HepG2 (cell line): ENCODE measurements at regions not wholly inside any gene's neighbourhood (a gene's known extent, or its start where the extent isn't known, plus 50 kb on each side); places are given as distances from the start of the nearest gene placed in this dataset.
A peak's percentile ranks its signal among the peaks of the same experiment; 100 is the strongest.

Experiments
- BATF2 ChIP-seq: sonication (generic); formaldehyde crosslinking; IDR thresholded peaks from 2 replicates; pipeline ENCODE4 v1.8.0; 2022; ENCODE audit warnings: mild to moderate bottlenecking, missing genetic modification reagents, moderate library complexity
- DNMT3B ChIP-seq: conservative IDR thresholded peaks from 2 replicates; pipeline ENCODE4 v1.6.1; 2016; ENCODE audit warnings: missing biosample characterization, control low read depth
- DPF2 ChIP-seq: sonication (generic); formaldehyde crosslinking; IDR thresholded peaks from 2 replicates; pipeline ENCODE4 v1.4.0; 2020; ENCODE audit warnings: mild to moderate bottlenecking, low read depth, missing genetic modification reagents, borderline replicate concordance
- FOXM1 ChIP-seq: sonication (generic); formaldehyde crosslinking; IDR thresholded peaks from 2 replicates; pipeline ENCODE4 v1.5.0; 2020; ENCODE audit warnings: missing genetic modification reagents
- GLMP ChIP-seq: sonication (generic); formaldehyde crosslinking; IDR thresholded peaks from 2 replicates; pipeline ENCODE4 v1.9.0; 2021; ENCODE audit warnings: missing genetic modification reagents, mild to moderate bottlenecking, borderline replicate concordance
- HOXA9 ChIP-seq: sonication (generic); formaldehyde crosslinking; IDR thresholded peaks from 2 replicates; pipeline ENCODE4 v1.8.1; 2022; ENCODE audit warnings: missing genetic modification reagents, mild to moderate bottlenecking, moderate library complexity, borderline replicate concordance
- MED1 ChIP-seq: sonication (generic); formaldehyde crosslinking; IDR thresholded peaks from 2 replicates; pipeline ENCODE4 v1.4.0; 2020; ENCODE audit warnings: missing genetic modification reagents
- NFYB ChIP-seq: sonication (generic); formaldehyde crosslinking; IDR thresholded peaks from 2 replicates; pipeline ENCODE4 v1.4.0; 2020; ENCODE audit warnings: missing genetic modification reagents
- NR0B2 ChIP-seq: sonication (generic); formaldehyde crosslinking; IDR thresholded peaks from 2 replicates; pipeline ENCODE4 v1.4.0; 2020; ENCODE audit warnings: mild to moderate bottlenecking, missing genetic modification reagents
- RNF2 ChIP-seq: fragments of 450-650 bp; conservative IDR thresholded peaks from 2 replicates; pipeline ENCODE4 v1.6.1; 2016; ENCODE audit warnings: low read depth
- SIX1 ChIP-seq: sonication (generic); formaldehyde crosslinking; IDR thresholded peaks from 2 replicates; pipeline ENCODE4 v1.4.0; 2020; ENCODE audit warnings: missing genetic modification reagents, borderline replicate concordance
- ZBTB1 ChIP-seq: sonication (generic); formaldehyde crosslinking; IDR thresholded peaks from 2 replicates; pipeline ENCODE4 v1.4.0; 2020; ENCODE audit warnings: missing genetic modification reagents, borderline replicate concordance
- ZFP90 ChIP-seq: sonication (generic); formaldehyde crosslinking; IDR thresholded peaks from 2 replicates; pipeline ENCODE4 v1.8.0; 2022; ENCODE audit warnings: missing genetic modification reagents, mild to moderate bottlenecking, inconsistent platforms, borderline replicate concordance
- ZNF121 ChIP-seq: sonication (generic); formaldehyde crosslinking; IDR thresholded peaks from 2 replicates; pipeline ENCODE4 v1.5.0; 2020; ENCODE audit warnings: mild to moderate bottlenecking, missing genetic modification reagents
- ZNF318 ChIP-seq: sonication (generic); formaldehyde crosslinking; IDR thresholded peaks from 2 replicates; pipeline ENCODE4 v1.4.0; 2020; ENCODE audit warnings: mild to moderate bottlenecking, missing genetic modification reagents
- ZNF333 ChIP-seq: sonication (generic); formaldehyde crosslinking; IDR thresholded peaks from 2 replicates; pipeline ENCODE4 v1.4.0; 2020; ENCODE audit warnings: mild to moderate bottlenecking, missing genetic modification reagents, borderline replicate concordance
- ZNF441 ChIP-seq: sonication (generic); formaldehyde crosslinking; IDR thresholded peaks from 2 replicates; pipeline ENCODE4 v1.7.0; 2021; ENCODE audit warnings: missing genetic modification reagents, borderline replicate concordance
- ZNF75D ChIP-seq: sonication (generic); formaldehyde crosslinking; IDR thresholded peaks from 2 replicates; pipeline ENCODE4 v1.8.1; 2023; ENCODE audit warnings: missing genetic modification reagents, mild to moderate bottlenecking, borderline replicate concordance
- ZNF788 ChIP-seq: sonication (generic); formaldehyde crosslinking; IDR thresholded peaks from 2 replicates; pipeline ENCODE4 v1.5.0; 2020; ENCODE audit warnings: mild to moderate bottlenecking, missing genetic modification reagents, borderline replicate concordance

- TF ChIP-seq ZNF318 (CRISPR knock-in tag) (no peak), BATF2 (CRISPR knock-in tag) (no peak), RNF2 (no peak), ZNF75D (no peak), NFYB (CRISPR knock-in tag) (no peak), DNMT3B (CRISPR knock-in tag) (peak; percentile 78; the same call in 1 of the 2 replicates), ZNF121 (CRISPR knock-in tag) (peak; percentile 59; the same call in 1 of the 2 replicates), ZFP90 (CRISPR knock-in tag) (no peak; the same call in 1 of the 2 replicates), GLMP (no peak), SIX1 (peak; percentile 79; the same call in 1 of the 2 replicates), ZNF788 (CRISPR knock-in tag) (peak; percentile 24; the same call in 1 of the 2 replicates), FOXM1 (no peak), ZNF333 (CRISPR knock-in tag) (no peak), ZNF441 (CRISPR knock-in tag) (no peak), HOXA9 (CRISPR knock-in tag) (no peak), MED1 (peak; percentile 99), ZBTB1 (no peak), NR0B2 (CRISPR knock-in tag) (no peak), DPF2 (CRISPR knock-in tag) (0 out of 2 replicates have a peak, but pooled peaks have one; percentile 38)
These were observed 181.4 kb downstream of the AKR1D1 start (continued) for GRCh38 chr7:138257459-138258196.
